Upper lobe of left lung (tissue), 4 donors: ENCODE measurements at regions not wholly inside any gene's neighbourhood (a gene's known extent, or its start where the extent isn't known, plus 50 kb on each side); places are given as distances from the start of the nearest gene placed in this dataset.

ENCODE experiments used
- CTCF ChIP-seq, 6 experiments: fragments of 450-650 bp in 4 of 6; fragments of 200-600 bp in 2 of 6; sonication (generic) in 2 of 6; IDR thresholded peaks; one replicate each; pipeline ENCODE4 v1.5.1; 2016 to 2019; ENCODE audit warnings: antibody characterized with exemption in 6 of 6
- EP300 ChIP-seq, 4 donors: sonication (generic); formaldehyde crosslinking; IDR thresholded peaks; one replicate each; pipeline ENCODE4 v1.5.1; 2017; ENCODE audit warnings: antibody characterized with exemption in 4 of 4, control low read depth in 2 of 4
- POLR2A ChIP-seq, 4 donors: fragments of 450-650 bp; IDR thresholded peaks; one replicate each; pipeline ENCODE4 v1.5.1; 2016 to 2017; ENCODE audit warnings: antibody characterized with exemption in 4 of 4, mild to moderate bottlenecking in 2 of 4
- POLR2AphosphoS5 ChIP-seq, 2 donors: sonication (generic); formaldehyde crosslinking; IDR thresholded peaks; one replicate each; pipeline ENCODE4 v1.5.1; 2017; ENCODE audit warnings: antibody characterized with exemption in 2 of 2

- TF ChIP-seq POLR2A (IDR thresholded peaks at IDR 0.05) (no peak), CTCF (IDR thresholded peaks at IDR 0.05) (no peak), POLR2AphosphoS5 (IDR thresholded peaks at IDR 0.05) (no peak), EP300 (IDR thresholded peaks at IDR 0.05) (no peak)
Measured at GRCh38 chr15:70151003-70151402, 53.3 kb upstream of the TLE3 start.
